Ammon's horn (tissue), 1 donor: ENCODE measurements at regions not wholly inside any gene's neighbourhood (a gene's known extent, or its start where the extent isn't known, plus 50 kb on each side); places are given as distances from the start of the nearest gene placed in this dataset.
"Not testable (repeated sequence)": the region's sequence is repeated elsewhere in the genome, so short reads cannot be mapped to it uniquely, and the experiment has no call there.

ENCODE experiments used
- DNase-seq: peaks from one replicate; pipeline ENCODE4 v3.0.0-alpha.2; 2016; ENCODE audit warnings: low spot score

- not testable (repeated sequence) for DNase-seq
Observed at GRCh38 chr1:113305029-113305428, 85.3 kb upstream of the MAGI3 start.

- no peak for DNase-seq
Observed at GRCh38 chr1:113307771-113308445, 82.4 kb upstream of the MAGI3 start.

GRCh38 chr1:113312651-113313050, 77.7 kb upstream of the MAGI3 start:
- DNase-seq = not testable (repeated sequence)

- no peak for DNase-seq
Observed at GRCh38 chr1:113314600-113314999, 75.7 kb upstream of the MAGI3 start.

- no peak for DNase-seq
Observed at GRCh38 chr1:113320272-113320671, 70.0 kb upstream of the MAGI3 start.

GRCh38 chr1:113320972-113321680, 69.2 kb upstream of the MAGI3 start:
- no peak for DNase-seq

- no peak for DNase-seq
Observed at GRCh38 chr1:113321771-113322387, 68.4 kb upstream of the MAGI3 start.

GRCh38 chr1:113322439-113322838, 67.9 kb upstream of the MAGI3 start:
- DNase-seq = no peak

- DNase-seq = no peak
Observed at GRCh38 chr1:113325022-113325421, 65.3 kb upstream of the MAGI3 start.

- no peak for DNase-seq
Observed at GRCh38 chr1:113326976-113327375, 63.3 kb upstream of the MAGI3 start.

- DNase-seq = no peak
Observed at GRCh38 chr1:113333056-113333455, 57.3 kb upstream of the MAGI3 start.

- DNase-seq = no peak
Observed at GRCh38 chr1:113340038-113340437, 50.3 kb upstream of the MAGI3 start.
